Upper lobe of left lung (tissue), 4 donors: ENCODE measurements at regions not wholly inside any gene's neighbourhood (a gene's known extent, or its start where the extent isn't known, plus 50 kb on each side); places are given as distances from the start of the nearest gene placed in this dataset.

Experiments used
- EP300 ChIP-seq, 4 donors: sonication (generic); formaldehyde crosslinking; IDR thresholded peaks; one replicate each; pipeline ENCODE4 v1.5.1; 2017; ENCODE audit warnings: antibody characterized with exemption in 4 of 4, control low read depth in 2 of 4
- POLR2AphosphoS5 ChIP-seq, 2 donors: sonication (generic); formaldehyde crosslinking; IDR thresholded peaks; one replicate each; pipeline ENCODE4 v1.5.1; 2017; ENCODE audit warnings: antibody characterized with exemption in 2 of 2
- TF ChIP-seq, protein P1 (sequence below), 6 experiments: fragments of 450-650 bp in 4 of 6; fragments of 200-600 bp in 2 of 6; sonication (generic) in 2 of 6; IDR thresholded peaks; one replicate each; pipeline ENCODE4 v1.5.1; 2016 to 2019; ENCODE audit warnings: antibody characterized with exemption in 6 of 6

DNA sequence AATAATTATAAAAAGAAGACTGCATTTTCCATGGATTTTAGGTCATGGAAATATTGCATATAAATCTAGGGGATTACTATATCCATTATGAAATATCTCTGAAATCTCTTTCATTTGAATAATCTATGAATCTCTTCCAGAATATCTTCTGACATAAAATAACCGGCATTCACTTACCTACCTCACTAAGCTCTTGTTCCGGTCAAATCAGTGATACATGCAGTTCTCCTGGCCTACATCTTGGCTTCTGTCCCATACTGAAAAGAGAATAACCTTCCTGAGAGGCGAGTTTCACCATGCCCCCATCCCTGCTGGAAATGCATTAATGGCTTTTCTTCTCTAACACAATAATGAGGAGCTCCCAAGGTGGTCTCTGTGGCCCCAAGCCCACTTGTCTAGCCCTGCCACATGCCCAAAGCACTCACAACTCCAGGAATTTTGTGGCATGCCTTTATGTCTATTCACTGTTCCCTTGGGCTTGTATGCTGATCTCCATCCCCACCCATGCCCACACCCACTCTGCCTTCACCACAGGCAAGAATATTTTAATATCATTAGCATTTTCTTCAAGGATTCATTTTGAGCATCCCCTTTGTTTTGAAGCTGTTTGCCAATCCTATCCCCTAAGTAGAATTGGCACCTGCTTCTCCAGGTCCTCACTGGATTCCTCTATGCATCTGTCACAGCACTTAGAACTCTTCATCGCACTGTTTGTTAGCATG is 401.6 kb downstream of the COG6 start:
- no peak for TF ChIP-seq POLR2AphosphoS5 (IDR thresholded peaks at IDR 0.05)
- no peak for TF ChIP-seq EP300 (IDR thresholded peaks at IDR 0.05)
- TF ChIP-seq, protein P1, sequence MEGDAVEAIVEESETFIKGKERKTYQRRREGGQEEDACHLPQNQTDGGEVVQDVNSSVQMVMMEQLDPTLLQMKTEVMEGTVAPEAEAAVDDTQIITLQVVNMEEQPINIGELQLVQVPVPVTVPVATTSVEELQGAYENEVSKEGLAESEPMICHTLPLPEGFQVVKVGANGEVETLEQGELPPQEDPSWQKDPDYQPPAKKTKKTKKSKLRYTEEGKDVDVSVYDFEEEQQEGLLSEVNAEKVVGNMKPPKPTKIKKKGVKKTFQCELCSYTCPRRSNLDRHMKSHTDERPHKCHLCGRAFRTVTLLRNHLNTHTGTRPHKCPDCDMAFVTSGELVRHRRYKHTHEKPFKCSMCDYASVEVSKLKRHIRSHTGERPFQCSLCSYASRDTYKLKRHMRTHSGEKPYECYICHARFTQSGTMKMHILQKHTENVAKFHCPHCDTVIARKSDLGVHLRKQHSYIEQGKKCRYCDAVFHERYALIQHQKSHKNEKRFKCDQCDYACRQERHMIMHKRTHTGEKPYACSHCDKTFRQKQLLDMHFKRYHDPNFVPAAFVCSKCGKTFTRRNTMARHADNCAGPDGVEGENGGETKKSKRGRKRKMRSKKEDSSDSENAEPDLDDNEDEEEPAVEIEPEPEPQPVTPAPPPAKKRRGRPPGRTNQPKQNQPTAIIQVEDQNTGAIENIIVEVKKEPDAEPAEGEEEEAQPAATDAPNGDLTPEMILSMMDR (IDR thresholded peaks at IDR 0.05), result no peak
